Transverse colon (tissue), 4 donors: ENCODE measurements at regions not wholly inside any gene's neighbourhood (a gene's known extent, or its start where the extent isn't known, plus 50 kb on each side); places are given as distances from the start of the nearest gene placed in this dataset.

Experiments used
- DNase-seq: peaks from one replicate; pipeline ENCODE4 v3.0.0-alpha.2; 2019
- H3K27ac ChIP-seq, 4 donors: fragments of 200-600 bp; sonication (generic); 2 replicates each; pipeline ENCODE4 v1.5.1; 2016 to 2018; ENCODE audit warnings: inconsistent platforms in 4 of 4
- H3K27me3 ChIP-seq: fragments of 200-600 bp; sonication (generic); 2 replicates; pipeline ENCODE4 v1.5.1; 2017; ENCODE audit warnings: inconsistent platforms
- H3K36me3 ChIP-seq, 4 donors: fragments of 200-600 bp; sonication (generic); 2 replicates each; pipeline ENCODE4 v1.5.1; 2017 to 2019; ENCODE audit warnings: inconsistent platforms in 4 of 4
- H3K4me1 ChIP-seq, 4 donors: fragments of 200-600 bp; sonication (generic); 2 replicates each; pipeline ENCODE4 v1.5.1; 2017 to 2020; ENCODE audit warnings: inconsistent platforms in 4 of 4
- H3K4me3 ChIP-seq, 4 donors: fragments of 200-600 bp; sonication (generic); 1 replicate in 1 of 4; 2 replicates in 3 of 4; pipeline versions ENCODE4 v1.5.1 to v1.6.1; 2017 to 2019; ENCODE audit warnings: inconsistent platforms in 4 of 4
- H3K9me3 ChIP-seq, 2 donors: fragments of 200-600 bp; sonication (generic); 2 replicates each; pipeline ENCODE4 v1.5.1; 2017 to 2019; ENCODE audit warnings: inconsistent platforms in 2 of 2
- CTCF ChIP-seq, 5 experiments: fragments of 200-600 bp in 3 of 5; fragments of 450-650 bp in 2 of 5; sonication (generic) in 3 of 5; IDR thresholded peaks; 1 replicate in 2 of 5; 2 replicates in 3 of 5; pipeline ENCODE4 v1.5.1; 2016 to 2017; ENCODE audit warnings: antibody characterized with exemption in 5 of 5, inconsistent platforms in 3 of 5, mild to moderate bottlenecking in 2 of 5, moderate library complexity in 1 of 5
- EP300 ChIP-seq: sonication (generic); formaldehyde crosslinking; IDR thresholded peaks from one replicate; pipeline ENCODE4 v1.6.1; 2017; ENCODE audit warnings: antibody characterized with exemption, low read depth
- POLR2A ChIP-seq: fragments of 450-650 bp; IDR thresholded peaks from one replicate; pipeline ENCODE4 v1.6.1; 2016; ENCODE audit warnings: antibody characterized with exemption, mild to moderate bottlenecking, moderate library complexity
- POLR2AphosphoS5 ChIP-seq, 3 donors: sonication (generic); formaldehyde crosslinking; IDR thresholded peaks; one replicate each; pipeline ENCODE4 v1.6.1; 2016; ENCODE audit warnings: antibody characterized with exemption in 3 of 3
- WGBS, 2 donors: methylation state at CpG; one replicate each; pipeline ENCODE4 v1.1.5; 2018; ENCODE audit warnings: low coverage in 1 of 2; 5-methylcytosine and 5-hydroxymethylcytosine counted together
- in situ Hi-C, 4 donors: fragments of 200-750 bp; cut with MboI; loops; one replicate each; pipeline versions ENCODE4 v1.15.0 to v1.15.1; 2017; ENCODE audit warnings: low sequenced_read_pairs in 3 of 4, low pct_ligation_motif_present in 1 of 4, low pct_unique_long_range_greater_than_20kb in 1 of 4
- intact Hi-C: fragments of 100-400 bp; cut with DNase I; formaldehyde crosslinking; loops from one replicate; pipeline ENCODE4 v1.15.1; 2023; ENCODE audit warnings: low total_unique reads

GRCh38 chr13:73741742-73742141 is 392.5 kb downstream of the KLF12 start:
- in situ Hi-C loops = loop anchor here in 1 of 4 donors (25.0 kb wide), 1 partner anchor 1471 kb away; no protein-coding TSS in a partner anchor
- intact Hi-C loops = no loop called here

GRCh38 chr13:73741111-73741510 is 393.1 kb downstream of the KLF12 start:
- no peak for DNase-seq
- peak overlapping the region in 1 of 4 donors; percentile 9 for H3K27ac ChIP-seq
- TF ChIP-seq POLR2AphosphoS5 (IDR thresholded peaks at IDR 0.05) (no peak), POLR2A (no peak), EP300 (no peak), CTCF (IDR thresholded peaks at IDR 0.05) (no peak)
- in situ Hi-C loops = loop anchor here in 1 of 4 donors (25.0 kb wide), 1 partner anchor 1471 kb away; no protein-coding TSS in a partner anchor
- peak overlapping the region in 1 of 4 donors; percentile 7 for H3K4me3 ChIP-seq
- intact Hi-C loops = no loop called here
- no peaks in the 10 kb centered on the region for H3K27me3 ChIP-seq
- no peaks in the 10 kb centered on the region for H3K4me1 ChIP-seq
- WGBS, 2 donors = 62 to 77% methylated on average over 3 to 8 of the region's 8 CpGs
- H3K9me3 ChIP-seq = no peaks in the 10 kb centered on the region
- H3K36me3 ChIP-seq = no peaks in the 10 kb centered on the region

More at GRCh38 chr13:73741742-73742141, 392.5 kb downstream of the KLF12 start:
- no peak overlapping the region for H3K27ac ChIP-seq
- WGBS, 2 donors = 51 to 61% methylated on average over 3 of the region's 3 CpGs
- H3K27me3 ChIP-seq = no peaks in the 10 kb centered on the region
- H3K9me3 ChIP-seq = no peaks in the 10 kb centered on the region
- no peaks in the 10 kb centered on the region for H3K36me3 ChIP-seq
- no peaks in the 10 kb centered on the region for H3K4me1 ChIP-seq
- TF ChIP-seq CTCF (IDR thresholded peaks at IDR 0.05) (no peak), POLR2A (no peak), EP300 (no peak), POLR2AphosphoS5 (IDR thresholded peaks at IDR 0.05) (no peak)
- no peak overlapping the region for H3K4me3 ChIP-seq
- no peak for DNase-seq

GRCh38 chr13:73740666-73741065 is 393.5 kb downstream of the KLF12 start:
- 60 to 72% methylated on average over 3 to 5 of the region's 5 CpGs for WGBS, 2 donors
- peak overlapping the region in 1 of 4 donors; percentile 9 for H3K27ac ChIP-seq

GRCh38 chr13:73739394-73739793 is 394.8 kb downstream of the KLF12 start:
- Histone ChIP-seq H3K9me3 (no peaks in the 10 kb centered on the region), H3K4me1 (no peaks in the 10 kb centered on the region), H3K36me3 (no peaks in the 10 kb centered on the region), H3K4me3 (no peak overlapping the region), H3K27ac (no peak overlapping the region), H3K27me3 (no peaks in the 10 kb centered on the region)
- 75 to 77% methylated on average over 1 of the region's 1 CpG for WGBS, 2 donors
- DNase-seq = no peak
- intact Hi-C loops = no loop called here
- in situ Hi-C loops = loop anchor here in 1 of 4 donors (25.0 kb wide), 1 partner anchor 1473 kb away; no protein-coding TSS in a partner anchor
- TF ChIP-seq POLR2AphosphoS5 (IDR thresholded peaks at IDR 0.05) (no peak), POLR2A (no peak), EP300 (no peak), CTCF (IDR thresholded peaks at IDR 0.05) (no peak)

More at GRCh38 chr13:73740666-73741065, 393.5 kb downstream of the KLF12 start:
- DNase-seq = no peak
- in situ Hi-C loops = loop anchor here in 1 of 4 donors (25.0 kb wide), 1 partner anchor 1472 kb away; no protein-coding TSS in a partner anchor
- Histone ChIP-seq H3K9me3 (no peaks in the 10 kb centered on the region), H3K36me3 (no peaks in the 10 kb centered on the region), H3K4me3 (peak overlapping the region in 1 of 4 donors; percentile 7), H3K4me1 (no peaks in the 10 kb centered on the region), H3K27me3 (no peaks in the 10 kb centered on the region)
- TF ChIP-seq POLR2A (no peak), CTCF (IDR thresholded peaks at IDR 0.05) (no peak), POLR2AphosphoS5 (IDR thresholded peaks at IDR 0.05) (no peak), EP300 (no peak)
- intact Hi-C loops = no loop called here
